ENCODE measurements at regions not wholly inside any gene's neighbourhood (a gene's known extent, or its start where the extent isn't known, plus 50 kb on each side); places are given as distances from the start of the nearest gene placed in this dataset.

DNA sequence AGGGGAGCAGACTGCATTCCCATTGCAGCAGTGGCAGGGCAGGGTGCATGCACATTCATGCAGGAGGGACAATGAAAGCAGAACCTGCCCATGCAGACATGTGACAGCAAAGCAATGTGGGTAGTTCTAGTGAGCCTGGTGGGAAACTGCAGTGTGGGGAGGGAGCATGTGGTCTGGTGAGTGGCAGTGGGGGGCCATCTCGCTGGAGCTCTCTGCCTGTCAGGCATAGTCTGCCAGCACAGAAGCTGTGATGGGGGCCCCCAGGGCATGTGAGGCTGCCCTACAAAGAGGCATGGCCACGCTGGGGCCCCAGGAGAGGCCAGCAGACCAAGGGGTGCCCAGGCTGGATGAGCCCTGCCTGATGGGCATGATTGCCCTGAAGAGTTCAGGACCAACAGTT lies 579.7 kb downstream of the PTPRC start:
- TF ChIP-seq, protein P1, sequence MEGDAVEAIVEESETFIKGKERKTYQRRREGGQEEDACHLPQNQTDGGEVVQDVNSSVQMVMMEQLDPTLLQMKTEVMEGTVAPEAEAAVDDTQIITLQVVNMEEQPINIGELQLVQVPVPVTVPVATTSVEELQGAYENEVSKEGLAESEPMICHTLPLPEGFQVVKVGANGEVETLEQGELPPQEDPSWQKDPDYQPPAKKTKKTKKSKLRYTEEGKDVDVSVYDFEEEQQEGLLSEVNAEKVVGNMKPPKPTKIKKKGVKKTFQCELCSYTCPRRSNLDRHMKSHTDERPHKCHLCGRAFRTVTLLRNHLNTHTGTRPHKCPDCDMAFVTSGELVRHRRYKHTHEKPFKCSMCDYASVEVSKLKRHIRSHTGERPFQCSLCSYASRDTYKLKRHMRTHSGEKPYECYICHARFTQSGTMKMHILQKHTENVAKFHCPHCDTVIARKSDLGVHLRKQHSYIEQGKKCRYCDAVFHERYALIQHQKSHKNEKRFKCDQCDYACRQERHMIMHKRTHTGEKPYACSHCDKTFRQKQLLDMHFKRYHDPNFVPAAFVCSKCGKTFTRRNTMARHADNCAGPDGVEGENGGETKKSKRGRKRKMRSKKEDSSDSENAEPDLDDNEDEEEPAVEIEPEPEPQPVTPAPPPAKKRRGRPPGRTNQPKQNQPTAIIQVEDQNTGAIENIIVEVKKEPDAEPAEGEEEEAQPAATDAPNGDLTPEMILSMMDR (CRISPR knock-in tag; IDR thresholded peaks at IDR 0.05): no peak
- TF ChIP-seq NKX3-1 (CRISPR knock-in tag; IDR thresholded peaks at IDR 0.05): no peak
